ENCODE measurements at regions not wholly inside any gene's neighbourhood (a gene's known extent, or its start where the extent isn't known, plus 50 kb on each side); places are given as distances from the start of the nearest gene placed in this dataset.
"Not testable (repeated sequence)": the region's sequence is repeated elsewhere in the genome, so short reads cannot be mapped to it uniquely, and the experiment has no call there.

DNA sequence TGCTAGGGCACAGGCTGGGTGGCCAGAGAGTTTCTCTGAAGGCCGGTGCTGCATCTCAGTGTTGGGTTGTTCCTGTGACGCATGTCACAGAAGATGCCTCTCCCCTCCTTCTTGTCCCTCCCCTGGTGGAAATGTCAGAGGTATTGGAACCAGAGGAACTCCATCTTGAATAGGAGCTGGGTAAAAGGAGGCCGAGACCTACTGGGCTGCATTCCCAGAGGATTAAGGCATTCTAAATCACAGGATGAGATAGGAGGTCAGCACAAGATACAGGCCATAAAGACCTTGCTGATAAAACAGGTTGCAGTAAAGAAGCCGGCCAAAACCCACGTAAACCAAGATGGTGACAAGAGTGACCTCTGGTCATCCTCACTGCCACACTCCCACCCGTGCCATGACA lies 50.3 kb upstream of the AGAP1 start:
- H4K8ac ChIP-seq (ENCODE audit: extremely low read depth, insufficient read depth, low read length); H3K14ac ChIP-seq (ENCODE audit: insufficient read length); H3K79me2 ChIP-seq (ENCODE audit: control insufficient read depth in 1 of 2, insufficient read depth in 2 of 2, low read length in 2 of 2); H2BK15ac ChIP-seq (ENCODE audit: low read length); H3K79me1 ChIP-seq (ENCODE audit: low read depth, low read length); H4K20me1 ChIP-seq (replicated peaks in 1 of 2; ENCODE audit: control insufficient read depth in 1 of 2, insufficient read depth in 2 of 2, low read length in 2 of 2); H2BK20ac ChIP-seq (ENCODE audit: low read length); POLR2A ChIA-PET (ENCODE audit: partially characterized antibody); H4K91ac ChIP-seq (replicated peaks; ENCODE audit: insufficient read length, low read length); H3K4ac ChIP-seq (replicated peaks; ENCODE audit: insufficient read length, low read depth, low read length); H3K9ac ChIP-seq (replicated peaks in 1 of 4; ENCODE audit: extremely low read depth in 1 of 4, low read depth in 3 of 4, low read length in 3 of 4); H3K27ac ChIP-seq (ENCODE audit: low read depth, low read length); H3K18ac ChIP-seq (ENCODE audit: extremely low read depth, low read length); H2AFZ ChIP-seq (ENCODE audit: low read length); H2AK5ac ChIP-seq (ENCODE audit: low read depth, low read length); H3K27me3 ChIP-seq (replicated peaks in 1 of 4; ENCODE audit: control insufficient read depth in 3 of 4, extremely low read depth in 1 of 4, insufficient read depth in 3 of 4, low read length in 3 of 4); DNase-seq (ENCODE audit: low read depth in 1 of 2, low spot score in 2 of 2); H3K4me2 ChIP-seq (ENCODE audit: insufficient read depth in 1 of 2, low read depth in 2 of 2, low read length in 2 of 2); H2BK5ac ChIP-seq (ENCODE audit: low read depth, low read length); H3K56ac ChIP-seq (replicated peaks; ENCODE audit: insufficient read length, low read depth, low read length); H3K23me2 ChIP-seq (ENCODE audit: low read depth, low read length); CTCF ChIA-PET (ENCODE audit: partially characterized antibody); H3K36me3 ChIP-seq (ENCODE audit: control insufficient read depth in 2 of 4, insufficient read depth in 4 of 4, low read length in 3 of 4); H3K23ac ChIP-seq (ENCODE audit: insufficient read length); H2BK120ac ChIP-seq (replicated peaks; ENCODE audit: low read depth, low read length); H3K4me1 ChIP-seq (replicated peaks in 1 of 4; ENCODE audit: control insufficient read depth in 3 of 4, insufficient read depth in 4 of 4, low read length in 3 of 4); H3K9me3 ChIP-seq (ENCODE audit: insufficient read depth in 2 of 2, low read depth in 1 of 2, low read length in 1 of 2); H4K5ac ChIP-seq (ENCODE audit: insufficient read length, low read depth, low read length); FAIRE-seq; H3K4me3 ChIP-seq (ENCODE audit: extremely low read depth in 1 of 4, insufficient read depth in 2 of 4, low read depth in 3 of 4, low read length in 4 of 4); H2BK12ac ChIP-seq (ENCODE audit: low read depth, low read length): not testable (repeated sequence)
- WGBS, 2 experiments (ENCODE audit: extremely low coverage in 1 of 2, insufficient coverage in 1 of 2, insufficient read length in 1 of 2, insufficient replicate concordance in 2 of 2, low coverage in 1 of 2, low lambda C conversion rate in 2 of 2, missing lambda C conversion rate in 1 of 2) = 87% methylated on average over 6 of the region's 6 CpGs; no CpG with 5 or more reads in 1 of the 2 experiments
